ENCODE measurements at regions not wholly inside any gene's neighbourhood (a gene's known extent, or its start where the extent isn't known, plus 50 kb on each side); places are given as distances from the start of the nearest gene placed in this dataset.
"Not testable (repeated sequence)": the region's sequence is repeated elsewhere in the genome, so short reads cannot be mapped to it uniquely, and the experiment has no call there.

- no peak for DNase-seq
These were observed 162.4 kb upstream of the PRICKLE2 start for GRCh38 chr3:64387688-64388087.

DNA sequence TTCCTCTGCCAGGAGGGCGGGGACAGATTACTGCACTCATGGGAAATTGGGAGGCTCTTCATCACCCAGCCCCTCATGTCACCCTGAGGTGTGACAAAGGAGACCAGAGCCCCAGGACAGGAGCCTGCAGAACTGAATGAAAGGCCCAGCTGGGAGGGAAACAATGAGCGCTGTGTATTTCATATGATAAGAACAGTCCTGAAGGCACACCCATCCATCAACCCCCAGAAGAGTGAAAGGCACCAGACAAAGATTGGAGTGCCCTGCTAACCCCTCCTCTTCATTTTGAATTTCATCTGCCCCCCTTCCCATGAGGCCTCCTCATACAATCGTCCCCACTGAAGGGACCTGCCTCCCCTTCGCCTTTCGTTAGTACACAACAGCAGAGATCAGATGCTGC lies 160.0 kb upstream of the PRICKLE2 start:
- no peak for DNase-seq

DNA sequence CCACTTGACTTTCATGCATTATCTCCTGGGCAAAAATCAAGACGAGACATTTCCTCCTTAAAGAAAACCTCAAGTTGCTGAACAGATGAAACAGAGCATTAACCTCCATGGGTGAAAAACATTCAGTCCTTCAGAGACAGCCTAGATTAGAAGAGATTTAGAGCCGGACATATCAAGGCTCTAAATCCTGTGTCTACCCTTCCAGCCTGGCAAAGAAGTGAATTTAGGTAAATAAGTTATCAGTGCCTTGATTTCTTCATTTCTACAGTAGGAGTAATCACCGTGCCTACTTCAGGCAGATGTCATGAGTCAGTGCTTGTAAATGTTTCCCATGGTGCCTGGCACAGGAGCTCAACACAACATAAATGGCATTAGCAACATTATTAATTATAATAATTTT lies 159.3 kb upstream of the PRICKLE2 start:
- DNase-seq = no peak

- no peak for DNase-seq
These were observed 156.9 kb upstream of the PRICKLE2 start for GRCh38 chr3:64382153-64382552.

DNA sequence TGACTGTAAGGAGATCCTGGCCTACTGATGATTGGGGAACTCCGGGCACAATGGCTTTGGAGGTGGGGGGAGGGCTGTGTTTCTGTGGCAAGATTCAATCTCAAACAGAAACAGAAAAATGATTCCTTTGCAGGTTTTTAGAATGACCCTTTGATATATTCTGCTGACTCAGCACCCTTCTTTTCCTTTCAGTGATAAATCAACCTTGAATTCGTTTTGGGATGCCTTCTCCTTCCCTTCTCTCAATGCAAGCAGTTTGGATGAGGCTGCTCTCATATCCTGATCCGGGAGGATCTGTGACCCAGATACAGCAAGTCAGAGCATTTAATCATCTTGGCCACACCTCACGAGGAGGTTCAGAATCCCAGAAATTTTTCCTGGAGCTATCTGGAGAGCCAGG lies 156.1 kb upstream of the PRICKLE2 start:
- DNase-seq = no peak

DNA sequence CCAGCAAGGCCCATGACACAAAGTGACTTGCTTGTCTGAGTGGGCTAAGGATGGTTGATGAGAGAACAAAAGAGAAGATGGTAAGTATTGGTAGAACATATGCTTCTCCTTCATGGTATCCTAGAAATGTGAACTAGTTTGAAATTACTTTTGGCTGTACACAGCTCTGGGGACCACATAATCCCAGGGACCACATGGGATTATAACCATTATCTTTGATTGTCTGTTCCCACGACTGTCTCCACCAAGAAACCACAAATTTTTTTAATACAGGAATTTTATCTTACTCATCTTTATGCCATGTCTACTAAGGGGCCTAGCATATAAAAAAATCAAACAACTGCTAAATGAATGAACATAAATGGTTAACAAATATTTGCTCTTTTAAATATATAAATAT lies 155.3 kb upstream of the PRICKLE2 start:
- DNase-seq = no peak

DNA sequence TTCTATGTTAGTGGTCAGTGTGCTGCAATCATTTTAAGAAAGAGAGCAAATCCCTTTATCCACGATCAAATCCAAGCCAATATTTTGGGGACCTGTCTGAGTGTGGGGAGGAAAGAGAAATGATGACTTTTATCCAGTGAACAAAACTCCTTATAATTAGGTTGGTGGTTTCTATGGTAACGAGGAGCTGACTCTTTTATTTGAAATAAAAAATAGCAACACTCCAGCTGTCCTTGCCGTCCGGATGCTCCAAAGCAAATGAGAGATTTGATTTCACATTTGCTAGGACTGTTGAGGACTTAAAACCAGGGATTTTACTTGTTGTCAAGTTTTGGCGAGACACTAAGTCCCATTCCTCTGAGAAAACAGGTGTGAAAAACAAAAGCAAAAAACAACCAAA lies 154.0 kb upstream of the PRICKLE2 start:
- no peak for DNase-seq

DNA sequence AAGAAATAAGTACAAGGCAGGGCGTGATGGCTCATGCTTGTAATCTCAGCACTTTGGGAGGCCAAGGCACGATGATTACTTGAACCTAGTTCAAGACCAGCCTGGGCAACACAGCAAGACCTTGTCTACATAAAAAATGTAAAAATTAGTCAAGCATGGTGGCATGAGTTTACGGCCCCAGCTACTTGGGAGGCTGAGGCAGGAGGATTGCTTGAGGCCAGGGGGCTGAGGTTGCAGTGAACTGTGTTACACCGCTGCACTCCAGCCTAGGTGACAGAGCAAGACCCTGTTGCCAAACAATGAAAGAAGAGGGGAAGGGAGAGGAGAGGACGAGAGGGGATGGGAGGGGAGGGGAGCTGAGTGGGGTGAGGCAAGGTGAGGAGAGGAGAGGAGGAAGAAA lies 152.7 kb upstream of the PRICKLE2 start:
- no peak for DNase-seq

DNA sequence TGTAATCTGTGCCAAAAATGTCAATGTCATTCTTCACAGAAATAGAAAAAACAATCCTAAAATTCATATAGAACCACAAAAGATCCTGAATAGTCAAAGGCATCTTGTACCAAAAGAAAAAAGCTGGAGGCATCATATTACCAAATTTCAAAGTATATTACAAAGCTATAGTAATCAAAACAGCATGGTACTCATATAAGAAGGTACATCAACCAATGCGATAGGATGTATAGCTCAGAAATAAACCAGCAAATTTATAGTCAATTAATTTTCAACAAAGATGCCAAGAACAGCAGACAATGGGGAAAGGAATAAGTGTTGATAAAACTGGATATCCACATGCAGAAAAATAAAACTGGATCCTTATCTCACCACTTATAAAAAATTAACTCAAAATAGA lies 150.5 kb upstream of the PRICKLE2 start:
- no peak for DNase-seq

- no peak for DNase-seq
These were observed 144.1 kb upstream of the PRICKLE2 start for GRCh38 chr3:64369390-64369789.

DNA sequence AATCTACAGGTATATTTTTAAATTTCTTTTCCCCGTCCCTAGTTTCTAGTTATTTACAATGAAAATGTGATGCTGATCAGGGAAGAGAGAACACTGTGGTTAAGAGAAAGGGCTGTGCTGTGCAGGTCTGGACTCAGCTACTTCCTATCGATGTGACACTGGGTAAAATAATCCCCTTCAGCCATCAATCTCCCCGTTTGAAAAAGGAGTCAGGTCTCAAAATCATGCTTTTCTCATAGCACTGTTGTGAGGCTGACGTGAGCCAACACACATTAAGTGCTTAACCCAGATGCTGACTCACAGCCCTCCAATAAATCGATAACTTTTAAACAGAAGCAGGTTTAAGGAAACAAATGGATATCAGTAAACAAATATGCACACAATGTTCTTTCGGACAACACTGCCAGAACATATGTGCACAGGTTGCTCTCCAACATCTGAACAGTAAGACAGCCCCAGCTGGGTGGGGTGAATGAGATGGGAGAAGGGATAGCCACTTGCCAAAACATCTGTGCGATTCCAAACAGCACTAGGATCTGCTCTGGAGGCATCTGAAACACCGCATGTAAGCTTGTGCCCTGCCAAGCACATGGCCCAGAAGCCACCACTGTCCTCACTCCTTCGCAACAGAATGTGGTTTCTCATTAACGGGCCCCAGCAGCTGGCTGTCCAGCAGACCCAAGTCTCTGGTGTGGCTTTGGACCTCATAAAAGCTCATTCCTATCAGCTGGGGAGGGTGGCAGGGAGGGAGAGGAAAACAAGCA lies 143.2 kb upstream of the PRICKLE2 start:
- DNase-seq = no peak

DNA sequence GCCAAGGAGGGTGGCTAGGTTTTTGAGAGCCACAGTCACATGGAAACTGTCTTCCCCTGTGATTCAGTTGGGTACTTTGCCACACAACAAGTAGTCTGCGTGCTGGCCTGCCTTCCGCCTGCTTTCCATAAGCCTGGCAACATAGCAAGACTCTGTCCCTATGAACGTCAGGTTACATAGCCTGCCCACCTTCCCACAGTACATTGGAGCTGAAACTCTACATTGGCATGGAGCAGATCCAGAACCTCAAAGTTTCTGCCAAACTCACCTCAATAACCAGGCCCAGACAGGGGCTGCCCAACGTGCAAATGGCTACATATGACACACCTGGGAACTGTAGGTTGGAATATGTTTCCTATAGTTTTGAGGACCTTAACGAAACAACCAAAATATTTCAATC lies 140.6 kb upstream of the PRICKLE2 start:
- no peak for DNase-seq

DNA sequence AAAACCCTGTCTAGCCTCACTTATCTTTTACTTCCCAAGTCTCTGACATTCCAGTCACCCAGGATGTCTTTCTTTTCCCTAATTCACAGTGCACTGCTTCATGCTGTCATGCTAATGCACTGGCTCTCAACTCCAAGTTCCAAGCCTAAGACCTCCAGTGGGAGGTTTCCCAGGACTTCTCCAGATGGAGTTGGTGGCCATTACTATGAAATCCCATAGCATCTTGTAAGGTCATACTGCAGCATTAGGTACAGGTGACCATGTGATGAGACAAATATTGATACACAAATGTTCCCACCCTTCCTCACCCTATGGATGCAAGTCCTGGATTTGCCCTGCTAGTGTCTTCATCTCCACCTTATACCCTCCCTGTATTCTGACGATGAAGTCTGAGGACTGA lies 138.6 kb upstream of the PRICKLE2 start:
- DNase-seq = no peak

DNA sequence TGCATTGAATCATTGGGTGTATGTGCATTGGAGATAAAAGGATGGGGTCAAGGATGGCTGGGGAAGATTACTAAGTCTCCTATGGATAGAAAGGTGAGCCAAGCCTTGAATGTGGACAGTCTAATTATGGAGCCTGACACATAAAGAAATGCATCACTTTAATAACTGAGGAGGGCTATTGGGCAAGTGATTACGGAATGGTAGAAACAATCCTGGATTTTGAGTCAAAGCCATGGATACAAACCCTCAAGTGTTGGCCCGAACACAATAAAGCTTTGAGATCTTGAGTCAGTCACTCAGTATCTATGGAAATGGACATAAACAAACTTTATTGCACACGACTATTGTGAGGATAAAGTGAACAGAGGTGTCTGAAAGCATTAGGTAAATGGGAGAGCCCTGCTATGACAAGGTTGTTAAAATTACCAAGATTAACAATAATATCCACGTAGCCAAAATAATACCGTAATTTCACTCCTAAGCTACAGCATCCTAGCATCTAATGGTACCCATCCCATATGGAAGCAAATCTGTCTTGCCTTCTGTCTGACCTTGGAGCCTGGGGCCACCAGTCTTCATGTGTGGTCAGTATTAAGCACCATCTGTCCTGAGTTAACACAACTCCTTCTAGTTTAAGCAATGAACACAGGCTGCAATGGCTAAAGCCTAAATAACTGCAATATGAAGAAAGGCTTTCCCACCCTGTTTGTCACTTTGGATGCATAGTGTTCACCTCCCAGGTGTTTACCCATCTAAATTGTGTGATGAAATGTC lies 136.9 kb upstream of the PRICKLE2 start:
- no peak for DNase-seq

DNA sequence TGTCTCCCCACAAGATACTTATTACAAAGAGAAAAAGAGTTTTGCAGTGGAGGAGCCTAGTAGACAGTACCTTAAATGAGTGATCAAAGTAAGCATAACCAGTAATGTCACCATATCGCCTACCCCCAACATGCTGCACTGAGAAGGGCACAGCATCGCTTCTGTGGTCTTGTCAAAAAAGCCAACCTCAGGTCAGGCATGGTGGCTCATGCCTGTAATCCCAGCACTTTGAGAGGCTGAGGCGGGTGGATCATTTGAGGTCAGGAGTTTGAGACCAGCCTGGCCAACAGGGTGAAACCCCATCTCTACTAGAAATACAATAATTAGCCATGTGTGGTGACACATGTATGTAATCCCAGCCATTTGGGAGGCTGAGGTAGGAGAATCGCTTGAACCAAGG lies 135.8 kb upstream of the PRICKLE2 start:
- DNase-seq = not testable (repeated sequence)

DNA sequence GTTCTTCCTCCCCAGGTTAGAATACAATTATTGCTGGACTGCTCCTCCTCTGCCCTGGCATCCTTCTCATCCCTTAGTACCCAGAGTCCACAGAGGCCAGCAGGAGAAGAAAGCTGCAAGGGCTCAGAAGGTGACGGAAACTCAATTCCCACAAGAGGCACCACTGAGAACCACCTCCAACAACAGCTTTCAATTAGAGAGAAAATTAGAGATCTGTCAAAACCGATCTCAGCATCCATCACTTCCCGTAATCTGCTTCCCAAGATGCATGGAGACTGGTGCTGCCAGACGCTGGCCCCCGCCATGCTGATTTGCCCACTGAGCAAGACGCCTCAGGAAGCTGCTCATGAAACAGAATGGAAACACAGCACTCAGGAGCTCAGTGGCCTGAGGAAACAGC lies 135.0 kb upstream of the PRICKLE2 start:
- DNase-seq = no peak

GRCh38 chr3:64359735-64360134 lies 134.5 kb upstream of the PRICKLE2 start:
- DNase-seq = no peak

DNA sequence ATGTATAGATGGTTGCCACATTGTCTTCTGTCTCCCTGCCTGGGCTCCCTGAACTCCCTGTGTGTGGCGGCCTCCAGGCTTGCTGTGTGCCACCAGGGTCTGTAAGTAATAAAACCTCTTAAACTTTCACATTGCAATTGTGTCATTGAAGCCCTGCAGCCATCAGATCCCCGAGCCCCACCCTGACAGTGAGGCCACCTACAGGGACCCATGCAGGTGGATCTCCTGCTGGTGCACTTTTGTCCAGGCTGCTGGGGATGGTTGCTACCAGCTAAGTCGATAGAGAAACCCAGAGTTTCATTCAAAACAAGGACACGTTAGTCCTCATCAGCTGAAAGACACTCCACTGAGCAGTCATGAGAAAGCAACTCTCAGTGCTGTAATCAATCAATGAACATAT lies 133.6 kb upstream of the PRICKLE2 start:
- DNase-seq = no peak

- DNase-seq = no peak
These were observed 132.9 kb upstream of the PRICKLE2 start for GRCh38 chr3:64358176-64358575.

- no peak for DNase-seq
These were observed 132.2 kb upstream of the PRICKLE2 start for GRCh38 chr3:64357481-64357880.

- DNase-seq = no peak
These were observed 130.1 kb upstream of the PRICKLE2 start for GRCh38 chr3:64355401-64355807.

GRCh38 chr3:64354956-64355355 lies 129.7 kb upstream of the PRICKLE2 start:
- no peak for DNase-seq

- no peak for DNase-seq
These were observed 129.0 kb upstream of the PRICKLE2 start for GRCh38 chr3:64354221-64354620.

- no peak for DNase-seq
These were observed 128.0 kb upstream of the PRICKLE2 start for GRCh38 chr3:64353226-64353625.
